ENCODE measurements at regions not wholly inside any gene's neighbourhood (a gene's known extent, or its start where the extent isn't known, plus 50 kb on each side); places are given as distances from the start of the nearest gene placed in this dataset.

DNA sequence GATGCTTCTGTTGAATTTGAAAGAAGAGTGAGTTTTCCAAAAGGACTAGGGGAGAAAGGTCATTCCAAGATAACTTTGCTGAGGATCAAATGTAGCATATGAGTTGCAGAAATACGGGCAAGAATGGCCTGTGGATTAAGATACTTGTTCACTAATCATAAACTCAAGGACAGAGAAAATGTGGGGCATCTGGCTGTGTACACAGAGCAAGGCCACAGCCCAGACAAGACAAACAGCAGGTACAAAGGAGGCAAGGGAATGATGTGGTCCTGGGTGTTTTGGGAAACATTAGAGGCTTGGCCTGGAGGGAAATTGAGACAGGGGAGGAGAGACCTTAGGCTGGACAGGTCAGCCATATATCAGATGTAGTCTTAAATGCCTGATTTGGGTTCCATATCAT is 254.8 kb downstream of the TTC32 start:
- no peak overlapping the region for H3K4me3 ChIP-seq (ENCODE audit: low read depth, low read length)
- TF ChIP-seq, protein P1, sequence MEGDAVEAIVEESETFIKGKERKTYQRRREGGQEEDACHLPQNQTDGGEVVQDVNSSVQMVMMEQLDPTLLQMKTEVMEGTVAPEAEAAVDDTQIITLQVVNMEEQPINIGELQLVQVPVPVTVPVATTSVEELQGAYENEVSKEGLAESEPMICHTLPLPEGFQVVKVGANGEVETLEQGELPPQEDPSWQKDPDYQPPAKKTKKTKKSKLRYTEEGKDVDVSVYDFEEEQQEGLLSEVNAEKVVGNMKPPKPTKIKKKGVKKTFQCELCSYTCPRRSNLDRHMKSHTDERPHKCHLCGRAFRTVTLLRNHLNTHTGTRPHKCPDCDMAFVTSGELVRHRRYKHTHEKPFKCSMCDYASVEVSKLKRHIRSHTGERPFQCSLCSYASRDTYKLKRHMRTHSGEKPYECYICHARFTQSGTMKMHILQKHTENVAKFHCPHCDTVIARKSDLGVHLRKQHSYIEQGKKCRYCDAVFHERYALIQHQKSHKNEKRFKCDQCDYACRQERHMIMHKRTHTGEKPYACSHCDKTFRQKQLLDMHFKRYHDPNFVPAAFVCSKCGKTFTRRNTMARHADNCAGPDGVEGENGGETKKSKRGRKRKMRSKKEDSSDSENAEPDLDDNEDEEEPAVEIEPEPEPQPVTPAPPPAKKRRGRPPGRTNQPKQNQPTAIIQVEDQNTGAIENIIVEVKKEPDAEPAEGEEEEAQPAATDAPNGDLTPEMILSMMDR (conservative IDR thresholded peaks at IDR 0.05; ENCODE audit: low read depth, low read length): no peak
- DNase-seq (ENCODE audit: low read depth): no peak

DNA sequence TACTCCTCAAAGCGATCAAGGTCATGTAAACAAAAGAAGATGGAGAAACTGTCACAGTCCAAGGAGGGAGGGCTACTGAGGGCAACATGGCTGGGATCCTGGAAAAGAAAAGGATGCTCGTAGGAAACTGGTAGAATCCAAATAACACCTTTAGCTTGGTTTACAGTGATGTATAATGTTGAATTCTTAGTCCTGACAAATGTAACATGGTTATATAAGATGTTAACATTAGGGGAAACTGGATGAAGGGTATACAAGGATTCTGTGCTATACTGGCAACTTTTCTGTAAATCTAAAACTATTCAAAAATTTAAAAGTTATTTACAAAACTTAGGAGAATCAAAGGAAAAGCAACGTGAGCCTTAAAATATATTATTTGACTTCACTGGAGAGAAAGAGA is 257.0 kb downstream of the TTC32 start:
- H3K4me3 ChIP-seq (ENCODE audit: low read depth, low read length): no peak overlapping the region
- no peak for DNase-seq (ENCODE audit: low read depth)
- TF ChIP-seq, protein P1 (conservative IDR thresholded peaks at IDR 0.05; ENCODE audit: low read depth, low read length): no peak

DNA sequence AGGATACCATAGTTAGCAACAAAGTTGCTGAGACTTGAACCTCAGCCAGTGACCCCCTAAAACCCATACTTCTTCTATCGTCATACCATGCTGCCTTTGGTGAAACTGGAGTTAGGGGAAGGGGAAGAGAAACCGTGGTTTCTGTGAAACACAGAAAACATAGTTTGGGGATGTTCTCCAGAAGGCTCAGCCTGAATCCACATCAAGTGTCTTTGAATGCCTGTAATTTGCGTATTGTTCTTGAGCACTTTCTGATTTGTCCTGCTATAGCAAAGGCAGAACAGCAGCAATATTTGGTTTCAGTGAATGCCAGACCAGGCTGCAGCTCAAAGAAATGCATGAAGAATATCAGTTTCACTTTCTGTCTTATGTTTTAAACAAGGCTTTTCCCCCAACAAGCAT is 258.7 kb downstream of the TTC32 start:
- TF ChIP-seq, protein P1 (conservative IDR thresholded peaks at IDR 0.05; ENCODE audit: low read depth, low read length): no peak
- H3K4me3 ChIP-seq (ENCODE audit: low read depth, low read length): no peak overlapping the region
- peak; percentile 46 for DNase-seq (ENCODE audit: low read depth)

DNA sequence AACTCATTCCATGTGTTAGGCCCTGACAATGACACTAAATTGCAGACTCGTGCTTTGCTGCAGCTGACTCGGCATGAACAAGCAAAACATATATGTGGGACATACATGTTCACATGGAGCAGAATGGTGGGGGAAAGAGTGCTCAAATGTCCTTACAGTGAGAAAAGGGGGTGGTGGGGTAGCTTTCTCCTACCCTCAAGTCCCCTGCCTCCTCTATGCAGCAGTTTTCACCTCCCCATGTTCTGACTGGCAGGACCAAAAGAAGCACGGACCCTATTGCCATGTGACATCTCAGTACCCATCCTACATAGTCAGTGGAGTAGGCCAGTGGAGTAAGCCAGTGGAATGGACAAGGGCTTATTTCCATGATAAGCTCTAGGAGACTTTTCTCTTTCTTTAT is 259.3 kb downstream of the TTC32 start:
- TF ChIP-seq, protein P1 (conservative IDR thresholded peaks at IDR 0.05; ENCODE audit: low read depth, low read length): no peak
- no peak overlapping the region for H3K4me3 ChIP-seq (ENCODE audit: low read depth, low read length)

DNA sequence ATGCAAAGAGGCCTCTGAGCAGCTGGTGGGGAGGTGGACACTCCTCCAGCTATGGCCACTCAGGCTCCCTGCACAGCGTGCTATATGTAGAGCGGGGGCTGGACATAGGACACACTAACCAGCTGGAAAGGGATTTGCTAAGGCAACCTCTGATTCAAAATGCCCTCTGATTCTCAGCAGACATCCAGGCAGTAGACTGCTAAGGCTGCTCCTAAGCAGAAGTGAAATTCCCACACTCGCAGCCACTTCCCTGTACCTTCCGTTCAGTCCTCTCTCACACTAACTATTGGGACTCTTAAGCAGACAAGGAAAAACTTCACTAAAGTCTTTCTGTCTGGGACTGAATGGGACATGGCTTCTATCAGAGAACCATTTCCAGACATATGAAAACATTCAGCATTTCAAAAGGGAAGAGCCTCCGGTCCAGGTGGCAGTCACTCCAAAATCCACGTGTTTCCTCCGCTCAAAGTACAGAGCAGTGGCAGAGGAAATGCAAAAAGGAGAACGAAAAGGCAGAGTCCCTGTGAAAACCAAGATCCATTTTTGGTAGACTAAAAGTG is 265.8 kb downstream of the TTC32 start:
- DNase-seq (ENCODE audit: low read depth): no peak
- TF ChIP-seq, protein P1 (conservative IDR thresholded peaks at IDR 0.05; ENCODE audit: low read depth, low read length): no peak
- no peak overlapping the region for H3K4me3 ChIP-seq (ENCODE audit: low read depth, low read length)

More for the DNA sequence above, 259.3 kb downstream of the TTC32 start:
- no peak for DNase-seq (ENCODE audit: low read depth)

DNA sequence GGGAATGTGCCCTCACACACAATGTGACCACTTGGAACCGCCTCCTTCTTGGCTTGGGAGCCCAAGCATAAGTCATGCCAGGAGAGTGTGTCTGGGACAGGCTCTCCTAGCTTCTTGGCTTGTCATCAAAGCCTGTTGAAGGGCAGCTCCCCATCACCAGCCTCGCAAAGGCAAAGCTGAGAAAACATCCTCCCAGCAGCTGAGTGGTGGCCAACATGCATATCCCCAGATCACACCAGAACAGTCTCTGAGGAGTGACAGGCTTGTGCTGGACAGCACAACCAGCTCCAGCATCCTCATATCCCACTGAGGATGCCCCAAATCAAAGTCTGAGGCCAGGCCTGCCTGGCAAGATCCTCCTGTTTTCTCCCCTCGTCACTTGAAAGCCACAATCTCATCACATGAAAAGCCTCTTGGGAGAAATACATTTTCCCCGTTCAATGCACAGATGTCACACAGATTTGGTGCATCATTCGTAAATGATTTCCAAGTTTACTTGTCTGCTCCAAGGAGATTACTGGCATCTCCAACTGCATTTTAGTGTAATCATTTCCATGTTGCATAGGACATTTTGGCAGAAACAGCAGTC is 269.3 kb downstream of the TTC32 start:
- DNase-seq (ENCODE audit: low read depth): peak; percentile 12
- TF ChIP-seq, protein P1 (conservative IDR thresholded peaks at IDR 0.05; ENCODE audit: low read depth, low read length): no peak
- no peak overlapping the region for H3K4me3 ChIP-seq (ENCODE audit: low read depth, low read length)

DNA sequence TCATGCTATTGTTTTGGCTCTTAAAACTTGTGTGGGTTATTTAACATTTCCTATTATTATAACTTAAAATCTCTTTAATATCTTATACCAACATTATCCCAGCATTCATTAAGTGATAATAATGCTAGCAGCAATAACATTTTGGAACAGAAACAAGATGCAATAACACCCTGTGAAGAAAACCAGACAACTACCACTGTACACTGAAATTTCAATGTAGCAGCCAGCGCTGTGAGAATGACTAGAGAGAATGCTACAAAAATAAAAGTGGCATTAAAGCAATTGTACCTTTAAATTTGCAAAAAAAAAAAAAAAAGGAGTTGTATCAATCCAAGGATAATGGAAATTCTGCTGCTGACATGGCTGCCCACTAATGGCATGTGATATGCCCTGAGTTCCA is 269.9 kb downstream of the TTC32 start:
- no peak overlapping the region for H3K4me3 ChIP-seq (ENCODE audit: low read depth, low read length)
- TF ChIP-seq, protein P1 (conservative IDR thresholded peaks at IDR 0.05; ENCODE audit: low read depth, low read length): no peak
- DNase-seq (ENCODE audit: low read depth): no peak

Data from choroid plexus epithelial cell (primary cell).